Stimulated activated CD4-positive, alpha-beta T cell treated with anti-CD3 and anti-CD28 coated beads, Interleukin-4, amount 100 ng/mL, for 4 hours (primary cell): ENCODE measurements at regions not wholly inside any gene's neighbourhood (a gene's known extent, or its start where the extent isn't known, plus 50 kb on each side); places are given as distances from the start of the nearest gene placed in this dataset.
"Not testable (repeated sequence)": the region's sequence is repeated elsewhere in the genome, so short reads cannot be mapped to it uniquely, and the experiment has no call there.

Experiments used
- DNase-seq, 2 experiments: peaks; one replicate each; pipeline ENCODE4 v3.0.0-alpha.2; 2020

GRCh38 chr3:72086743-72087087 lies 301.8 kb upstream of the PROK2 start:
- no peak for DNase-seq

DNA sequence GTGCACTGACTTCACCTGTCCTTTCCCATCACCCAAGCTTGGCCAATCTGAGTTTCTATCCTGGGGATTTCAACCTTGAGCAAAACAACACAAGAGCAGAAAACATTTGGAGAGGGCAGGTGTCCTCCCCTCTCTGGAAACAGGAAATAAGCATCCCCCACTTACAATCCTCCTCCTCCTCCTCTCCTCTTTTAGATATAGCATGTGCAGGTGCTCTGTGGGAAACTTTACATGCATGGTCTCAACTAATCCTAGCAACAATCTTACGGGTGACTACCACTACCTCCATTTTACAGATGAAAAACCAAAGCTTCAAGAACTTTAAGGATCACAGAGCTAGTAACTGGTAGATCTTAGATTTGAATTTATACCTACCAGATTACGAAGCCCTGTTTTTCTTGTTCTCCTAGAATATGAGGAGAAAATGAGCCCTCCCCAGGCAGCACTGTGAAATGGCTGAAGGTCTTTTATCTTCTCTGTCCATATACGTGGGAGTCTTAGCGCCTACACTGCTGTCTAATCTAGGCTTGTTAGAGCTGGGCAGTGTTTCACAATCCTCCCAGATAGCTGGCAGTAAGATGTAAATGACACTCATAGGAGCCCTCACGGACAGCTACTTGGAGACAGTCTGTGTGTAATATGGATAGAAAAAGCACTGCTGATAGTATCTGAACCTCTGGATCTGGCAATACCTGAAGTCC lies 301.2 kb upstream of the PROK2 start:
- no peak for DNase-seq

- no peak for DNase-seq
These were observed 300.1 kb upstream of the PROK2 start for GRCh38 chr3:72085036-72085435.

DNA sequence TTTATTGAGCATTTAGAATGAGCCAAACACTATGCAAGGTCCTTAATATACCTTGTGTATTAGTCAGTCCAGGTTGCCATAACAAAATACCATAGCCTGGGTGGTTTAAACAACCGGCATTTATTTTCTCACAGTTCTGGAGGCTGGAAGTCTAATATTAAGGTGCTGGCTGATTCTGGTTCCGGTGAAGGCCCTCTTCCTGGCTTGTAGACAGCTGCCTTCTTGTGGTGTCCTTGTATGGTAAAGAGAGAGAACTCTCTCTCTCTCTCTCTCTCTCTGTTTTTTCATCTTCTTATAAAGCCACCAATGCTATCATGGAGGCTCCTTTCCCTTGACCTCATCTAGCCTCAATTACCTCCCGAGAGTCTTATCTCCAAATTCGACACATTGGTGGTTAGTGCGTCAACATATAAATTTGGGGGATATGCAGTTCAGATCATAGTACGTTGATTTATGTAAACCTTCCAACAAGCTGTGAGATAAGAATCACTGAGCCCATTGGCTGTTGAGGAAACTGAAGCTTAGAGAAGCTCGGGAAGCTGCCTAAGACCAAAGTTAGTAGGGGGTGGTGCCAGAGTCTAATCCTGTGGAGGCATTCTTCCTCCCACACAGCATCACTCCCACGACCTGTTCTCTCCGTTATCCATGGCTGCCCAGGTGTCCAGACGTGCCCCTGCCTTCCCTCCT lies 298.0 kb upstream of the PROK2 start:
- no peak for DNase-seq

DNA sequence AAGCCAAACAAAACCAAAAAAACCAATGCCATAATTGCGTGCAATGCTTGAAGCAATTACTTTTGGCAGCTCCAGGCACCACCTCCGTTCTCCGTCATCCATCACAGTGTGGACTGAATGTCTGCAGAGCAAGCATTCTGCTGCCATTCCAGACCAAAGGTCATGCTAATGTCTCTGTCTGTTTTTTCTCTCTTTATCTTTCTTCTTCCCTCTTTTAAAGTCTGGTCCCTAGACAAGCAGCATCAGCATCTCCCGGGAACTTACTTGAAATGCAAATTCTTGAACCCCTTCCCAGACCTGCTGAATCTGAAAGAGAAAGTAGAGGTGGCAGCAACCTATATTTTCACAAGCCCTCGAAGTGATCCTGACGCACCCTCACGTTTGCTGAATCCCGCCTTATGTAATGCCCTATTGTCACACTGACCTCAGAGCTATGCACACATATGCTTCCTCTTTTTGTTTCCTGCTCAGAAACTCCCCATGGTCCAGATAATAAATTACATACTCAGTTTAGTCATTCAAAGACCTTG lies 297.3 kb upstream of the PROK2 start:
- DNase-seq: no peak

DNA sequence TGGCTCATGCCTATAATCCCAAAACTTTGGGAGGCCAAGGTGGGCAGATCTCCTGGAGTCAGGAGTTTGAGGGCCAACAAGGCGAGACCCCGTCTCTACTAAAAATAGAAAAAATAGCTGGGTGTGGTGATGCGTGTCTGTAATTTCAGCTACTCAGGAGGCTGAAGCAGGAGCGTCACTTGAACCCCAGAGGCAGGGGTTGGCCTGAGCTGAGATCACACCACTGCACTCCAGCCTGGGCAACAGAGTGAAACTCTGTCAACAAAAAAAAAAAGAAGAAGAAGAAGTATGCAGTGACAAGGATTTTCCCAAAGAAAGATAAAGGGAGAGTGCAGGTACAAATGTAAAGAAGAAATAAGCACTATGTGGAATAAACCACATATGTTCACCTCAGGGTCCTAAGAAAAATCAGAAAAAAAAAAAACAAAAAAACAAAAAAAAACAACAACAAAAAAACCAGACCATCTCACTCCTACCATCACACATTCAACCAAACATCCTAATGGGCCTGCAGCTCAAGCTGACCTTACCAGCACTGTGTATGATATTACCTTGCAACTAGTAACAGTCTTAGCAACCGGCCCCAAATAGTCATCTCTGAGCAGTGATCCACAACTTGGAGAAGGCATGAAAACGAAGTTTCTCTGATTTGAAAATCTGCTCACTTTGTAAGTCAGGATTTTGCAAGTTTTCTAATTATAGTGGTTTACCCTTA lies 296.7 kb upstream of the PROK2 start:
- no peak for DNase-seq

- no peak for DNase-seq
These were observed 295.9 kb upstream of the PROK2 start for GRCh38 chr3:72080800-72081199.

- DNase-seq: no peak
These were observed 295.1 kb upstream of the PROK2 start for GRCh38 chr3:72080095-72080494.

DNA sequence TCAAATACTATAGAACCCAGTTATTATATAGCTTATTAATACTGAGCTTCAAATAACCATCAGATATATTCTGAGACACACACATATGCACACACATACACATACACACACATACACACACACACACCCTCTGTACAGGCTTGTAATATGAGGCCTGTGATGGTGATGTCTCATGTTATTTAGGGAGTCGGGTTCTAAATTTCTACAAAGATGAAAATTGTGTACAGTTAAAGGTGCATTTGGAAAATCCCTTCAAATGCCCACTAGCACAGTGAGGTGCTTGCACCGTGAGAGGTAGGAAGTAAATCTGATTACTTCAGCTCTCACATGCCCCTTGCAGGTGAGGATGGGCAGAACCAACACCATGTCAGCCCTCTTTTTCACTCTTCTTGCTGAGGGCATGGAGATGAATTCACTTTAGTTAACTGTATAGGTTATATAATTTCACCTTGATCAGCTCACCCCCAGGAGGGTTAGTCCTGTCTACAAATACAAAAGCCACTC lies 294.5 kb upstream of the PROK2 start:
- DNase-seq: no peak

DNA sequence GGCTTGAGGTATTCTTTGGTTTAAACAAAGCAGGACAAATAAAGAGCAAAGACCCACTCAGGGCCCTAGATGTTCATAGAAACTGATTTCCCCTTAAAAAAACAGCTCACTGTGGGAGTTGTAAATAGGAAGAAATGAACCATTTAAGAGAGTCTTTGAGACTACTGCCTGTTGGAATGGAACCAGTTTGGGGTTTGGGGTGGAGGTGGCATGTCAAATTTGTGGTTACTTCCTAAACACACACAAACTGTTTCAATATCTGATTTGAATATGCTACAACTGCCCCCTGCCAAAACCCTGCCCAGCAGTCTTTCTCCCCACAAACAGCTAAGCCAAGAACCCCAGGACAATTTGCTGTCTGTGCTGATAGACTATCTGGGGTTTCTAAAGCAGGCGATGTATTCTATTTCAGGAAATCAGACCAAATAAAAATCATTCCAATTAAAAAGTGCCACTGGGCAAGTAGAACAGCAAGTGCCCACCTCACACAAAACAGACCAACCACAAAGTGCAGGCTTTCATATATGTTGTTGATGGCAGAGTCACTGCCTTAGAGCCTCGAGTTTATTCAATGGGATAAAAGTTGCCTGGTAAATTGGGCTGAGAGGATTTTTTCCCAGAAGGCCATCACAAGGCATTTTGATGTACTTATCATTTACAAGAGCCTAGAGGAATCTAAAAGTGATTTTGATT lies 293.9 kb upstream of the PROK2 start:
- DNase-seq: no peak

DNA sequence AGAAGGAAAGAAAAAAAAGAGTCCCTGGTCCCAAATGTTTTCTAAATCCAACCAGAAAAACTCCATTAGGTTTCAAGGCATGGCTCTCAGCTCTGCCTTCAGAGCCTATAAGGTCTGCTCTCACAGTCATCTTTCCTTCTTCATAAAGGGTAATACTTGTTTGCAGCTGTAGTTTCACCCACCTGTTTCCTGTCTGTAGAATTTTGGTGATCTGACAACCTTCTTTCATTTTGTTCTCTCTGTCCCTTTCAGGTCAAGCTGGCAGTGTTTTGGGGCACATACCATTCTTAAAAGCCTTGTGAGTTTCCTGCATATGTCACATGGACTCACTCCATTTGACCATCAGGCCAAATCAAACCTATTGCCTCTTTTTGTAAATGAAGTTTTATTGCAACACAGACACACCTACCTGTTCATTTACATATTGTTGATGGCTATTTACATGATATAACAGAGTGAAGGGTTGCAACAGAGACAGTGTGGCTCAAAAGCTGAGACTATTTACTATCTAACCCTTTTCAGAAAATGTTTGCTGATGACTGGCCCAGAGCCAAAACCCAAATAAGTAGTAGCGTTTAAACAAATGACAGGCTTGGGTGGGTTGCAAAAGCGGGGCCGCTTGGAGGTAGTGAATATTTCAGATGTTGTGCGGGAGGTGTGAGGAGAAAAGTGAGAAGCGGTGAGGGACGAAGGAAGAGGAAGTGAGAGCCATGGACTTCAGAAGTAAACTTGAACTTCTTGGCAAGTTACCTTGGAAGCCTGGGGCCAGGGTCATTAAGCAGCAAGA lies 292.7 kb upstream of the PROK2 start:
- DNase-seq: no peak

- DNase-seq: not testable (repeated sequence)
These were observed 290.9 kb upstream of the PROK2 start for GRCh38 chr3:72075848-72076247.

DNA sequence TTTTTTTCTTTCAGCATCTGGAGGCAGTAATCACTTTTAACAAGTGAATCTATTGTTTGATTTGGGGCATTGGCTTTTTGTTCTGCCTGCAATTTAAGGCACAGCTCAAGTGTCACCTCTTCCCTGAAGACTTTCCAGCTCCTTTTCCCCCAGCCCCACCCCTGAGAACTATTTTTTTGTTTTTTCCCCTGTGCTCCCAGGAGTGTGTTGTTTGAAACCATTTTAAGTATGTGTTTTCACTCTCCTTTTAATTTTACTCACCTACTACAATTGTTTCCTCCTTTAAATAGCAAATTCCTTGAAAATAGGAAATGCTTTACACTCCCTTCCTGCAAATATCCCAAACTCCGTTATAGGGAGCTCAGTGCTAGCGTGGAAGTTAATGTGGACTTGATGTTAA lies 286.7 kb upstream of the PROK2 start:
- DNase-seq: no peak

DNA sequence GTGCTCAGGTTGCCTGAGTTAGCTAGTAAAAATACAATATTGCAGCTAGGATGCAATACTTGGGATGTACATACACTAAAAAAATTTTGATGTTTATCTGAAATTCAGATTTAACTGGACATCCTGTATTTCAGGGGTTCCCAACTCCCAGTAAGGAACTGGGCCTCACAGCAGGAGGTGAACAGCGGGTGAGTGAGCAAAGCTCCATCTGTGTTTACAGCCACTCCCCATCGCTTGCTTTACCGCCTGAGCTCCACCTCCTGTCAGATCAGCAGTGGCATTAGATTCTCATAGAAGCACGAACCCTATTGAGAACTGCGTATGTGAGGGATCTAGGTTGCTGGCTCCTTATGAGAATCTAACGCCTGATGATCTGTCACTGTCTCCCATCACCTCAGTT lies 285.1 kb upstream of the PROK2 start:
- DNase-seq: no peak

DNA sequence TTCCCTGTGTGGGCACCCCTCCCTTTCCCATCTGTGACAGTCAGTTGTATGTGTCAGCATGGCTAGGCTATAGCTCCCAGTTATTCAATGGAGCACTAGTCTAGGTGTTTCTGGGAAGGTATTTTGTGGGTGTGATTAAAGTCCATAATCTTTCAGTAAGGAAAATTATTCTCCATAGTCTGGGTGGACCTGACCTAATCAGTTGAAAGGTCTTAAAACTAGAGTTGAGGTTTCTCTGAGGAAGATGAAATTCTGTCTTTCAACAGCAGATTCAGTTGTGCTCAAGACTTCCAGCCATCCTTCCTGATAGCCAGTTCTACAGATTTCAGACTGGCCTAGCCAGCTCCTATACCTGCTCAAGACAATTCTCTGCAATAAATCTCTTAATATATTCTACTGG lies 284.6 kb upstream of the PROK2 start:
- DNase-seq: no peak

GRCh38 chr3:72068621-72069020 lies 283.7 kb upstream of the PROK2 start:
- no peak for DNase-seq

DNA sequence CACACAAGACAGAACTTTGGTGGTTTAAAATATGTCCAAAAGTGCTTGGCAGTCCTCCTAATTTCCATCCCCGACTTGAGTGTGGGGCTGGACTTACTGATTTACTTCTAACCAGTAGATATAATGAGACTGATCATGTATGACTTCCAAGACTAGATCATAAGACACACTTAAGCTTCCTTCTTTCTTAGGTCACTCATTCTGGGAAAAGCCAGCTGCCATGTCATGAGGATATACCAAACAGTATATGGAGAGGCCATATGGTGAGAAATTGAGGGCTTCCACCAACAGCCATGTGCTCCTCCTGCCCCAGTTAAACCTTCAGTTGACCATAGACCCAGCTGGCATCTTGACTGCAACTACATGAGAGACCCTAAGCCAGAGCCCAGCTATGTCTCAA lies 282.8 kb upstream of the PROK2 start:
- no peak for DNase-seq

- no peak for DNase-seq
These were observed 281.1 kb upstream of the PROK2 start for GRCh38 chr3:72065872-72066641.

GRCh38 chr3:72065236-72065635 lies 280.3 kb upstream of the PROK2 start:
- DNase-seq: no peak

DNA sequence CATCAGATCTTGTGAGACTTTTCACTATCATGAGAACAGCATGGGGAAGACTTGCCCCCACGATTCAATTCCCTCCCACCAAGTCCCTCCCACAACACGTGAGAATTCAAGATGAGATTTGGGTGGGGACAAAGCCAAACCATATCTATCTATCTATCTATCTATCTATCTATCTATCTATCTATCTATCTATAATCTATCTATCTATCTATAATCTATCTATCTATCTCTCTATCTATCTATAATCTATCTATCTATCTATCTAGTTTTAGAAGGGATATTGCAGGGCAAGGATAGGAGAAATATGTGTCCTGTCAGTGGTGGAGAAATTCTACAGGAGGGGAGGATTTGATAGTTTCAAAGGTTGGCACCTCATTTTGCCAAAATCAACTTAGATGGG lies 279.8 kb upstream of the PROK2 start:
- DNase-seq: not testable (repeated sequence)

DNA sequence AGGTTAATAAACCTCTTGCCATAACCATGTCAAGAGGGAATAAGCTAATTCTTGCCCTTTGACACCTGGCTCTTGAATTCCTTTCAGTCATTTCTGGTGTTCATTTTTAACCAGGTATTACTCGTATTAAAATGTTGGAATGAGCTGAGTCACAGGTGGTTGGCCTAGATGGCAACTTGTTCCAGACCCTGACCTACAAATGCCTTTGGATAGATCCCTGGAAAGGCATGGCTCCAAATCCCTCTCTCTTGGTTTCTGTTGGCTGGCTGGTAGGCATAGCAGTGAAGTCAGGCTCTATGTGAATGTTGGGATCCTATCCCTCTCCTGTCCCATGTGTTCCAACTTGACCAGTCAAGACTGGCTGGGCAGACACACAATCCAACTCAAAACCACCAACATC lies 277.1 kb upstream of the PROK2 start:
- no peak for DNase-seq
